Mesenchymal stem cell (in vitro differentiated cells and primary cell): ENCODE measurements at regions not wholly inside any gene's neighbourhood (a gene's known extent, or its start where the extent isn't known, plus 50 kb on each side); places are given as distances from the start of the nearest gene placed in this dataset.

Experiments
- DNase-seq: peaks from one replicate; pipeline ENCODE4 v3.0.0-alpha.2; 2013
- H2AFZ ChIP-seq: one replicate; pipeline ENCODE4 v1.6.1; 2013; ENCODE audit warnings: low read depth, mild to moderate bottlenecking, control low read depth, inconsistent platforms, low read length, moderate library complexity
- H2AK5ac ChIP-seq: 2 replicates; pipeline ENCODE4 v1.6.1; 2013; ENCODE audit warnings: low read length, moderate library complexity, mild to moderate bottlenecking, inconsistent platforms; ENCODE audit not compliant: severe bottlenecking
- H2BK120ac ChIP-seq: one replicate; pipeline ENCODE4 v1.6.1; 2013; ENCODE audit warnings: low read depth, mild to moderate bottlenecking, inconsistent platforms, low read length, moderate library complexity
- H2BK12ac ChIP-seq, 2 experiments: one replicate each; pipeline ENCODE4 v1.6.1; 2013; ENCODE audit warnings: inconsistent platforms in 2 of 2, low read length in 2 of 2, mild to moderate bottlenecking in 2 of 2, moderate library complexity in 2 of 2, control low read depth in 1 of 2
- H2BK15ac ChIP-seq: one replicate; pipeline ENCODE4 v1.6.1; 2013; ENCODE audit warnings: mild to moderate bottlenecking, low read depth, inconsistent platforms; ENCODE audit not compliant: poor library complexity, severe bottlenecking
- H2BK5ac ChIP-seq: 2 replicates; pipeline ENCODE4 v1.6.1; 2013; ENCODE audit warnings: low read depth, mild to moderate bottlenecking, low read length, control low read depth, inconsistent platforms; ENCODE audit not compliant: poor library complexity, severe bottlenecking
- H3K14ac ChIP-seq, 2 experiments: one replicate each; pipeline ENCODE4 v1.6.1; 2013; ENCODE audit warnings: inconsistent platforms in 2 of 2, low read length in 2 of 2, control low read depth in 1 of 2, mild to moderate bottlenecking in 1 of 2, moderate library complexity in 1 of 2
- H3K18ac ChIP-seq, 2 experiments: one replicate each; pipeline ENCODE4 v1.6.1; 2013; ENCODE audit warnings: inconsistent platforms in 2 of 2, low read length in 2 of 2, control low read depth in 1 of 2, low read depth in 1 of 2, mild to moderate bottlenecking in 1 of 2
- H3K23ac ChIP-seq, 2 experiments: one replicate each; pipeline ENCODE4 v1.6.1; 2013; ENCODE audit warnings: inconsistent platforms in 2 of 2, low read length in 2 of 2, mild to moderate bottlenecking in 2 of 2, moderate library complexity in 2 of 2, control low read depth in 1 of 2
- H3K27ac ChIP-seq: 2 replicates; pipeline ENCODE4 v1.5.1; 2013; ENCODE audit warnings: mild to moderate bottlenecking, moderate library complexity, low read length, control low read depth, inconsistent platforms; ENCODE audit not compliant: poor library complexity, severe bottlenecking
- H3K27me3 ChIP-seq, 2 experiments: 2 replicates each; pipeline versions ENCODE4 v1.6.1 to v1.7.0; 2013; ENCODE audit warnings: low read length in 2 of 2, mild to moderate bottlenecking in 2 of 2, moderate library complexity in 2 of 2, control low read depth in 1 of 2, inconsistent platforms in 1 of 2; ENCODE audit not compliant: control insufficient read depth in 1 of 2, insufficient read depth in 1 of 2
- H3K36me3 ChIP-seq, 2 experiments: 2 replicates each; pipeline versions ENCODE4 v1.6.1 to v1.7.0; 2013; ENCODE audit warnings: low read length in 2 of 2, control low read depth in 1 of 2, inconsistent platforms in 1 of 2, low read depth in 1 of 2, mild to moderate bottlenecking in 1 of 2; ENCODE audit not compliant: insufficient read depth in 2 of 2, control insufficient read depth in 1 of 2
- H3K4ac ChIP-seq, 2 experiments: one replicate each; pipeline ENCODE4 v1.6.1; 2013; ENCODE audit warnings: inconsistent platforms in 2 of 2, low read length in 2 of 2, mild to moderate bottlenecking in 2 of 2, moderate library complexity in 2 of 2, control low read depth in 1 of 2, low read depth in 1 of 2
- H3K4me1 ChIP-seq: 2 replicates; pipeline ENCODE4 v1.6.1; 2013; ENCODE audit warnings: low read depth, low read length, control low read depth; ENCODE audit not compliant: control insufficient read depth, insufficient read depth
- H3K4me2 ChIP-seq: 2 replicates; pipeline ENCODE4 v1.6.1; 2013; ENCODE audit warnings: low read length, mild to moderate bottlenecking, inconsistent platforms; ENCODE audit not compliant: poor library complexity, severe bottlenecking
- H3K4me3 ChIP-seq, 2 experiments: 2 replicates each; pipeline versions ENCODE4 v1.5.1 to v1.7.0; 2013; ENCODE audit warnings: low read length in 2 of 2, mild to moderate bottlenecking in 2 of 2, control low read depth in 1 of 2, low read depth in 1 of 2; ENCODE audit not compliant: insufficient read depth in 1 of 2
- H3K79me1 ChIP-seq: replicated peaks from 2 replicates; pipeline ENCODE4 v1.6.1; 2013; ENCODE audit warnings: mild to moderate bottlenecking, control low read depth, low read length, inconsistent platforms; ENCODE audit not compliant: poor library complexity, severe bottlenecking
- H3K9ac ChIP-seq: 2 replicates; pipeline ENCODE4 v1.7.0; 2013; ENCODE audit warnings: mild to moderate bottlenecking, low read length, moderate library complexity
- H3K9me3 ChIP-seq: 2 replicates; pipeline ENCODE4 v1.7.0; 2013; ENCODE audit warnings: mild to moderate bottlenecking, low read length; ENCODE audit not compliant: control insufficient read depth
- H4K8ac ChIP-seq: one replicate; pipeline ENCODE4 v1.6.1; 2013; ENCODE audit warnings: inconsistent platforms, mild to moderate bottlenecking, low read length, moderate library complexity
- H4K91ac ChIP-seq: one replicate; pipeline ENCODE4 v1.6.1; 2013; ENCODE audit warnings: mild to moderate bottlenecking, low read length, inconsistent platforms
- WGBS: methylation state at CpG from one replicate; pipeline ENCODE4 v1.1.7; 2013; ENCODE audit warnings: mixed read lengths; 5-methylcytosine and 5-hydroxymethylcytosine counted together

- Histone ChIP-seq H3K27ac (peak overlapping the region; percentile 39), H2BK5ac (no peak overlapping the region), H2AK5ac (no peak overlapping the region), H4K91ac (no peak overlapping the region), H3K9ac (peak overlapping the region; percentile 12), H4K8ac (no peak overlapping the region), H3K4me1 (no peaks in the 10 kb centered on the region), H2BK120ac (no peak overlapping the region), H3K14ac (no peak overlapping the region), H2AFZ (no peak overlapping the region), H3K4ac (no peak overlapping the region), H3K4me3 (peak overlapping the region in 1 of 2 experiments; percentile 7), H3K79me1 (no peaks in the 10 kb centered on the region), H3K4me2 (peak overlapping the region; percentile 42), H3K23ac (no peak overlapping the region), H3K18ac (no peak overlapping the region), H3K27me3 (no peaks in the 10 kb centered on the region), H2BK15ac (no peak overlapping the region), H3K36me3 (no peaks in the 10 kb centered on the region), H3K9me3 (no peaks in the 10 kb centered on the region), H2BK12ac (no peak overlapping the region)
- peak; percentile 28 for DNase-seq
- WGBS, result 43% methylated on average over 1 of the region's 2 CpGs
These were observed 241.1 kb upstream of the FBXO33 start for GRCh38 chr14:39673270-39673711.

- DNase-seq, result no peak
- Histone ChIP-seq H3K4me3 (no peak overlapping the region), H3K36me3 (no peaks in the 10 kb centered on the region), H4K91ac (no peak overlapping the region), H3K9ac (no peak overlapping the region), H3K4ac (no peak overlapping the region), H4K8ac (no peak overlapping the region), H3K27me3 (no peaks in the 10 kb centered on the region), H2BK120ac (no peak overlapping the region), H2BK15ac (no peak overlapping the region), H2BK12ac (no peak overlapping the region), H3K14ac (no peak overlapping the region), H2AK5ac (no peak overlapping the region), H3K4me2 (no peak overlapping the region), H2AFZ (no peak overlapping the region), H3K4me1 (peaks cover 4% of the 10 kb centered on the region), H3K18ac (no peak overlapping the region), H3K9me3 (no peaks in the 10 kb centered on the region), H3K27ac (no peak overlapping the region), H2BK5ac (no peak overlapping the region), H3K23ac (no peak overlapping the region), H3K79me1 (no peaks in the 10 kb centered on the region)
- 89% methylated on average over 1 of the region's 1 CpG for WGBS
These were observed 236.2 kb upstream of the FBXO33 start for GRCh38 chr14:39668449-39668848.

- no peak overlapping the region for H3K27ac ChIP-seq
- no peak overlapping the region for H4K8ac ChIP-seq
- H3K4me2 ChIP-seq, result no peak overlapping the region
- H3K18ac ChIP-seq, result no peak overlapping the region
- H2BK15ac ChIP-seq, result no peak overlapping the region
- no peak overlapping the region for H2BK5ac ChIP-seq
- H4K91ac ChIP-seq, result no peak overlapping the region
- peaks cover 4% of the 10 kb centered on the region for H3K4me1 ChIP-seq
- no peaks in the 10 kb centered on the region for H3K36me3 ChIP-seq
- no peaks in the 10 kb centered on the region for H3K9me3 ChIP-seq
- no peak overlapping the region for H3K14ac ChIP-seq
- no peaks in the 10 kb centered on the region for H3K27me3 ChIP-seq
- no peak overlapping the region for H2AFZ ChIP-seq
- no peak for DNase-seq
- no peak overlapping the region for H2AK5ac ChIP-seq
- H2BK120ac ChIP-seq, result no peak overlapping the region
- no peak overlapping the region for H3K23ac ChIP-seq
- no peak overlapping the region for H3K9ac ChIP-seq
- no peak overlapping the region for H2BK12ac ChIP-seq
- H3K79me1 ChIP-seq, result no peaks in the 10 kb centered on the region
- no peak overlapping the region for H3K4ac ChIP-seq
- H3K4me3 ChIP-seq, result no peak overlapping the region
These were observed 234.2 kb upstream of the FBXO33 start for GRCh38 chr14:39666386-39666785.

- H3K27ac ChIP-seq, result no peak overlapping the region
- H3K18ac ChIP-seq, result no peak overlapping the region
- H2AK5ac ChIP-seq, result no peak overlapping the region
- peaks cover 4% of the 10 kb centered on the region for H3K4me1 ChIP-seq
- H2BK120ac ChIP-seq, result no peak overlapping the region
- H3K36me3 ChIP-seq, result no peaks in the 10 kb centered on the region
- H2BK12ac ChIP-seq, result no peak overlapping the region
- no peak overlapping the region for H2AFZ ChIP-seq
- H3K9ac ChIP-seq, result no peak overlapping the region
- WGBS, result no CpG with 5 or more reads among the region's 1 CpG
- no peak overlapping the region for H3K4me2 ChIP-seq
- H3K14ac ChIP-seq, result no peak overlapping the region
- H4K8ac ChIP-seq, result no peak overlapping the region
- no peak overlapping the region for H3K23ac ChIP-seq
- H3K4ac ChIP-seq, result no peak overlapping the region
- H3K4me3 ChIP-seq, result no peak overlapping the region
- no peak overlapping the region for H2BK5ac ChIP-seq
- H3K79me1 ChIP-seq, result no peaks in the 10 kb centered on the region
- H2BK15ac ChIP-seq, result no peak overlapping the region
- no peak overlapping the region for H4K91ac ChIP-seq
- no peak for DNase-seq
- no peaks in the 10 kb centered on the region for H3K27me3 ChIP-seq
- H3K9me3 ChIP-seq, result no peaks in the 10 kb centered on the region
These were observed 232.8 kb upstream of the FBXO33 start for GRCh38 chr14:39665075-39665475.
